ENCODE measurements at regions not wholly inside any gene's neighbourhood (a gene's known extent, or its start where the extent isn't known, plus 50 kb on each side); places are given as distances from the start of the nearest gene placed in this dataset.

DNA sequence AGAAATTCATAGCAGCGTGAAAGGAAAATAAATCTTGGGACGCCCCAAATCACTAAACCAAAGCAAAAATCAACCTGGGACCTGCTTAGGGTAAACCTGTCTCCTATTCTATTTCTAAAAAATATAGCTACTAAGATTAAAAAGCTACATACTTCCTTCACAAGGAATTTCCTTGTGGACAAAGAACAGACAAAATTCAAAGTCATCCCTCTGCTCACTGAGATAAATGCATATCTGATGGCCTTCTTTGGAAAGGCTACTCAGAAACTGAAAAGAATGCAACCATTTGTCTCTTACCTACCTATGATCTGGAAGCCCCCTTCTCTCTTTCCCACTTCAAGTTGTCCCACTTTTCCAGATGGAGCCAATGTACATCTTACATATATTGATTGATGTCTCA lies 93.0 kb upstream of the CNOT2 start:
- H3K27me3 ChIP-seq (replicated peaks; ENCODE audit: insufficient read depth, low read length) = no peaks in the 10 kb centered on the region
- no peak overlapping the region for H2AFZ ChIP-seq (ENCODE audit: low read length)
- no peaks in the 10 kb centered on the region for H3K9me2 ChIP-seq (replicated peaks; ENCODE audit: insufficient read depth, low read length)
- H3K4me3 ChIP-seq (ENCODE audit: low read length) = no peak overlapping the region
- no peak for TF ChIP-seq EZH2phosphoT487 (IDR thresholded peaks at IDR 0.05; ENCODE audit: low read length)
- TF ChIP-seq, protein P1, sequence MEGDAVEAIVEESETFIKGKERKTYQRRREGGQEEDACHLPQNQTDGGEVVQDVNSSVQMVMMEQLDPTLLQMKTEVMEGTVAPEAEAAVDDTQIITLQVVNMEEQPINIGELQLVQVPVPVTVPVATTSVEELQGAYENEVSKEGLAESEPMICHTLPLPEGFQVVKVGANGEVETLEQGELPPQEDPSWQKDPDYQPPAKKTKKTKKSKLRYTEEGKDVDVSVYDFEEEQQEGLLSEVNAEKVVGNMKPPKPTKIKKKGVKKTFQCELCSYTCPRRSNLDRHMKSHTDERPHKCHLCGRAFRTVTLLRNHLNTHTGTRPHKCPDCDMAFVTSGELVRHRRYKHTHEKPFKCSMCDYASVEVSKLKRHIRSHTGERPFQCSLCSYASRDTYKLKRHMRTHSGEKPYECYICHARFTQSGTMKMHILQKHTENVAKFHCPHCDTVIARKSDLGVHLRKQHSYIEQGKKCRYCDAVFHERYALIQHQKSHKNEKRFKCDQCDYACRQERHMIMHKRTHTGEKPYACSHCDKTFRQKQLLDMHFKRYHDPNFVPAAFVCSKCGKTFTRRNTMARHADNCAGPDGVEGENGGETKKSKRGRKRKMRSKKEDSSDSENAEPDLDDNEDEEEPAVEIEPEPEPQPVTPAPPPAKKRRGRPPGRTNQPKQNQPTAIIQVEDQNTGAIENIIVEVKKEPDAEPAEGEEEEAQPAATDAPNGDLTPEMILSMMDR (IDR thresholded peaks at IDR 0.05; ENCODE audit: low read length) = no peak
- TF ChIP-seq EZH2 (optimal IDR thresholded peaks at IDR 0.05; ENCODE audit: low read depth, low read length) = no peak
- no peak overlapping the region for H3K9ac ChIP-seq (ENCODE audit: low read length)
- H3K27ac ChIP-seq (ENCODE audit: low read length) = no peak overlapping the region
- no peaks in the 10 kb centered on the region for H3K36me3 ChIP-seq (replicated peaks; ENCODE audit: insufficient read depth, low read length)
- no peaks in the 10 kb centered on the region for H3F3A ChIP-seq (ENCODE audit: insufficient read depth, low read length)
- no peaks in the 10 kb centered on the region for H4K20me1 ChIP-seq (ENCODE audit: insufficient read depth, low read length)
- 0 out of 2 replicates have a peak, but pooled peaks cover 3% of the 10 kb centered on the region for H3K4me1 ChIP-seq (ENCODE audit: low read length)
- no peaks in the 10 kb centered on the region for H3K79me2 ChIP-seq (ENCODE audit: low read length)
- no peaks in the 10 kb centered on the region for H3K9me3 ChIP-seq (replicated peaks; ENCODE audit: insufficient read depth, low read length)
- no peak for DNase-seq
- no peak overlapping the region for H3K4me2 ChIP-seq (ENCODE audit: low read depth, low read length)

DNA sequence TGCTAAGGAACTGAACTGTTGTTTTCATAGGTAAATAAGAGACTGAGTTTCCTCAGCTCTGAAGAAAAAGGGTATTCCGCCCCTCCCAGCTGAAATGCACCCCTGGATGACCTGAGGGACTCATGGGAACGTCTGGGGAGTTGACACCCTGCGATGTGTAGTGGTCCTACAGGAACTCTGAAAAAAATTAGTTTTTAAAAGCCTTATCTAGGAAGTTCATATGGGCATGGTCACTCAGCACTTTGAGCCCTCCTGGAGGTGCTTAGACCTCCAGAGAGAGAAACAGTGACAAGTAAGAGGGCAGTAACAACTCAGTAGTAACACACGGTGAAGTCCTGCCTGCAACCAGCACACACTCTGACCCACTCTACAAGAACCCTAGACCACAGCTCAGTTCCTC lies 91.2 kb upstream of the CNOT2 start:
- Histone ChIP-seq H3K27ac (ENCODE audit: low read length) (no peak overlapping the region), H3K4me3 (ENCODE audit: low read length) (no peak overlapping the region), H3K4me1 (ENCODE audit: low read length) (0 out of 2 replicates have a peak, but pooled peaks cover 3% of the 10 kb centered on the region), H3K36me3 (replicated peaks; ENCODE audit: insufficient read depth, low read length) (no peaks in the 10 kb centered on the region), H3K4me2 (ENCODE audit: low read depth, low read length) (no peak overlapping the region), H3K9me2 (replicated peaks; ENCODE audit: insufficient read depth, low read length) (no peaks in the 10 kb centered on the region), H3F3A (ENCODE audit: insufficient read depth, low read length) (no peaks in the 10 kb centered on the region), H3K79me2 (ENCODE audit: low read length) (no peaks in the 10 kb centered on the region), H3K9ac (ENCODE audit: low read length) (no peak overlapping the region), H3K27me3 (replicated peaks; ENCODE audit: insufficient read depth, low read length) (no peaks in the 10 kb centered on the region), H3K9me3 (replicated peaks; ENCODE audit: insufficient read depth, low read length) (no peaks in the 10 kb centered on the region), H2AFZ (ENCODE audit: low read length) (no peak overlapping the region), H4K20me1 (ENCODE audit: insufficient read depth, low read length) (no peaks in the 10 kb centered on the region)
- TF ChIP-seq EZH2 (optimal IDR thresholded peaks at IDR 0.05; ENCODE audit: low read depth, low read length) (no peak), EZH2phosphoT487 (IDR thresholded peaks at IDR 0.05; ENCODE audit: low read length) (no peak)
- TF ChIP-seq, protein P1 (IDR thresholded peaks at IDR 0.05; ENCODE audit: low read length) = no peak
- DNase-seq = no peak

DNA sequence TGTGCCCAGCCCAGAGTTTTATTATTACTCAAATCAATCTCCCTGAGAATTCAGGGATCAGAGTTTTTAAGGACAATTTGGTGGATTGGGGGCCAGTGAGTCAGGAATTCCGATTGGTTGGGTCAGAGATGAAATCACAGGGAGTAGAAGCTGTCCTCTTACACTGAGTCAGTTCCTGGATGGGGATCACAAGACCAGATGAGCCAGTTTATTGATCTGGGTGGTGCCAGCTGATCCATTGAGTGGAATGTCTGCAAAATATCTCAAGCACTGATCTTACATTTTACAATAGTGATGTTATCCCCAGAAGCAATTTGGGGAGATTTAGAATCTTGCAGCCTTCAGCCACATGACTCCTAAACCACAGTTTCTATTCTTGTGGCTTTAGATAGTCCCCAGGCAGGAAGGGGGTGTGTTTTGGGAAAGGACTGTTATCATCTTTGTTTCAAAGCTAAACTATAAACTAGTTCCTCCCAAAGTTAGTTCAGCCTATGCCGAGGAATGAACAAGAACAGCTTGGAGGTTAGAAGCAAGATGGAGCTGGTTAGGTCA lies 89.1 kb upstream of the CNOT2 start:
- no peak overlapping the region for H3K27ac ChIP-seq (ENCODE audit: low read length)
- H4K20me1 ChIP-seq (ENCODE audit: insufficient read depth, low read length) = no peaks in the 10 kb centered on the region
- DNase-seq = peak; percentile 35
- 0 out of 2 replicates have a peak, but pooled peaks cover 3% of the 10 kb centered on the region for H3K4me1 ChIP-seq (ENCODE audit: low read length)
- no peaks in the 10 kb centered on the region for H3K36me3 ChIP-seq (replicated peaks; ENCODE audit: insufficient read depth, low read length)
- no peak overlapping the region for H2AFZ ChIP-seq (ENCODE audit: low read length)
- no peaks in the 10 kb centered on the region for H3F3A ChIP-seq (ENCODE audit: insufficient read depth, low read length)
- no peaks in the 10 kb centered on the region for H3K9me3 ChIP-seq (replicated peaks; ENCODE audit: insufficient read depth, low read length)
- H3K27me3 ChIP-seq (replicated peaks; ENCODE audit: insufficient read depth, low read length) = no peaks in the 10 kb centered on the region
- H3K4me3 ChIP-seq (ENCODE audit: low read length) = no peak overlapping the region
- no peak overlapping the region for H3K9ac ChIP-seq (ENCODE audit: low read length)
- peak overlapping the region; percentile 25; the same call in 1 of the 2 replicates for H3K4me2 ChIP-seq (ENCODE audit: low read depth, low read length)
- no peaks in the 10 kb centered on the region for H3K79me2 ChIP-seq (ENCODE audit: low read length)
- H3K9me2 ChIP-seq (replicated peaks; ENCODE audit: insufficient read depth, low read length) = no peaks in the 10 kb centered on the region
- TF ChIP-seq EZH2phosphoT487 (IDR thresholded peaks at IDR 0.05; ENCODE audit: low read length) (no peak), EZH2 (optimal IDR thresholded peaks at IDR 0.05; ENCODE audit: low read depth, low read length) (no peak)
- TF ChIP-seq, protein P1 (IDR thresholded peaks at IDR 0.05; ENCODE audit: low read length) = no peak
